GM12878 (cell line): ENCODE measurements at regions not wholly inside any gene's neighbourhood (a gene's known extent, or its start where the extent isn't known, plus 50 kb on each side); places are given as distances from the start of the nearest gene placed in this dataset.

Experiments used
- ATAC-seq: fragments of 200-7000 bp; cut with Tn5 transposase; 3 replicates; pipeline ENCODE4 v1.9.1; 2020; ENCODE audit warnings: mild to moderate bottlenecking, moderate library complexity
- BruUV-seq: library from RNA; stranded (reverse); fragments of 400-500 nt; replicated peaks from 2 replicates; lab custom pipeline; 2021; lab: Mats Ljungman, UMichigan
- CTCF ChIA-PET: fragments of 300-600 bp; sonication (Branson Sonifier 250); formaldehyde crosslinking; extraction: SDS; loops from one replicate; lab custom pipeline; 2021; ENCODE audit warnings: inconsistent platforms; lab: Yijun Ruan, JAX
- POLR2A ChIA-PET: fragments of 350-600 bp; formaldehyde crosslinking; extraction: SDS; loops from one replicate; lab custom pipeline; 2021; ENCODE audit warnings: inconsistent platforms; lab: Charles Lee
- RAD21 ChIA-PET: fragments of 300-600 bp; sonication (Branson Sonifier 250); formaldehyde crosslinking; loops from one replicate; lab custom pipeline; 2023; ENCODE audit warnings: antibody characterized with exemption; ENCODE audit not compliant: unreplicated experiment; lab: Charles Lee
- SMC1A ChIA-PET: fragments of 300-600 bp; sonication (Branson Sonifier 250); formaldehyde crosslinking; loops from one replicate; lab custom pipeline; 2023; ENCODE audit not compliant: unreplicated experiment, uncharacterized antibody; lab: Charles Lee
- DNase-seq: peaks from one replicate; pipeline ENCODE4 v3.0.0-alpha.2; 2011; ENCODE audit warnings: low read depth, low spot score
- FAIRE-seq: peaks from 3 replicates; lab custom pipeline; 2011; peaks lifted over from hg19 to GRCh38; lab: Jason Lieb, UNC
- H2AFZ ChIP-seq: 2 replicates; pipeline ENCODE4 v1.6.0; 2011; ENCODE audit warnings: low read depth, low read length, control low read depth; ENCODE audit not compliant: control insufficient read depth
- H3K27ac ChIP-seq: 2 replicates; pipeline ENCODE4 v1.5.1; 2011; ENCODE audit warnings: control low read depth; ENCODE audit not compliant: control insufficient read depth, insufficient read depth
- H3K27me3 ChIP-seq, 2 experiments: replicated peaks in 1 of 2; 2 replicates each; pipeline versions ENCODE4 v1.6.0 to v1.6.1; 2011; ENCODE audit warnings: low read length in 1 of 2; ENCODE audit not compliant: control insufficient read depth in 2 of 2, insufficient read depth in 2 of 2
- H3K36me3 ChIP-seq, 2 experiments: 2 replicates each; pipeline ENCODE4 v1.5.1; 2011; ENCODE audit warnings: low read length in 1 of 2; ENCODE audit not compliant: control insufficient read depth in 2 of 2, insufficient read depth in 2 of 2
- H3K4me1 ChIP-seq: 2 replicates; pipeline ENCODE4 v1.6.1; 2011; ENCODE audit warnings: mild to moderate bottlenecking, low read length, moderate library complexity, mixed read lengths; ENCODE audit not compliant: control insufficient read depth, insufficient read depth
- H3K4me2 ChIP-seq: 2 replicates; pipeline ENCODE4 v1.6.0; 2011; ENCODE audit warnings: control low read depth; ENCODE audit not compliant: control insufficient read depth, insufficient read depth
- H3K4me3 ChIP-seq: fragments of 200-600 bp; sonication (generic); 2 replicates; pipeline ENCODE4 v1.5.1; 2016
- H3K79me2 ChIP-seq: 2 replicates; pipeline ENCODE4 v1.6.0; 2011; ENCODE audit warnings: low read length; ENCODE audit not compliant: control insufficient read depth, insufficient read depth
- H3K9ac ChIP-seq: 2 replicates; pipeline ENCODE4 v1.8.0; 2011; ENCODE audit warnings: low read length, control low read depth, mixed read lengths; ENCODE audit not compliant: control insufficient read depth, insufficient read depth
- H3K9me3 ChIP-seq: replicated peaks from 3 replicates; pipeline ENCODE4 v1.5.1; 2011; ENCODE audit warnings: mild to moderate bottlenecking, low read length; ENCODE audit not compliant: control insufficient read depth, insufficient read depth
- H4K20me1 ChIP-seq: 2 replicates; pipeline ENCODE4 v1.6.0; 2011; ENCODE audit not compliant: control insufficient read depth, insufficient read depth
- ASH2L ChIP-seq: fragments of 300-600, 200-600 bp; sonication (generic); IDR thresholded peaks from 2 replicates; pipeline ENCODE4 v1.6.1; 2017; ENCODE audit warnings: low read depth, mild to moderate bottlenecking, borderline replicate concordance
- BRCA1 ChIP-seq: IDR thresholded peaks from 2 replicates; pipeline ENCODE4 v1.6.1; 2011; ENCODE audit warnings: low read depth, low read length, improper control_type of control experiment
- CBX3 ChIP-seq: fragments of 200-600 bp; sonication (generic); IDR thresholded peaks from 2 replicates; pipeline ENCODE4 v1.6.1; 2016; ENCODE audit warnings: low read depth, borderline replicate concordance
- CEBPB ChIP-seq, 2 experiments: fragments of 150-350 bp in 1 of 2; IDR thresholded peaks; 2 replicates each; pipeline ENCODE4 v1.6.1; 2012 to 2014; ENCODE audit warnings: low read depth in 2 of 2, low read length in 2 of 2, borderline replicate concordance in 1 of 2, inconsistent platforms in 1 of 2
- CHD1 ChIP-seq: IDR thresholded peaks from 2 replicates; pipeline ENCODE4 v1.6.1; 2012; ENCODE audit warnings: low read depth, low read length, improper control_type of control experiment
- CHD2 ChIP-seq: IDR thresholded peaks from 2 replicates; pipeline ENCODE4 v1.6.1; 2011; ENCODE audit warnings: low read depth, low read length, improper control_type of control experiment, borderline replicate concordance
- MYB ChIP-seq: fragments of 150-350 bp; IDR thresholded peaks from 2 replicates; pipeline ENCODE4 v1.6.1; 2014; ENCODE audit warnings: mild to moderate bottlenecking, low read depth, low read length, borderline replicate concordance
- NR2C1 ChIP-seq: fragments of 450-650 bp; IDR thresholded peaks from 2 replicates; pipeline ENCODE4 v1.6.1; 2017; ENCODE audit warnings: antibody characterized with exemption, mild to moderate bottlenecking, moderate library complexity
- NR2F1 ChIP-seq: fragments of 450-650 bp; conservative IDR thresholded peaks from 2 replicates; pipeline ENCODE4 v1.6.1; 2017; ENCODE audit warnings: mild to moderate bottlenecking
- PAX8 ChIP-seq: fragments of 450-650 bp; IDR thresholded peaks from 2 replicates; pipeline ENCODE4 v1.6.1; 2017; ENCODE audit warnings: mild to moderate bottlenecking, moderate library complexity
- POLR2A ChIP-seq: IDR thresholded peaks from 2 replicates; pipeline ENCODE4 v1.6.1; 2011; ENCODE audit warnings: low read depth, mild to moderate bottlenecking, low read length
- RELA ChIP-seq: fragments of 450-650 bp; IDR thresholded peaks from 2 replicates; pipeline ENCODE4 v1.8.0; 2014; ENCODE audit warnings: borderline replicate concordance; ENCODE audit not compliant: partially characterized antibody
- SIX5 ChIP-seq: IDR thresholded peaks from 2 replicates; pipeline ENCODE4 v1.6.1; 2011; ENCODE audit warnings: mild to moderate bottlenecking, low read depth, low read length, moderate library complexity; ENCODE audit not compliant: severe bottlenecking
- SP1 ChIP-seq: IDR thresholded peaks from one replicate; pipeline ENCODE4 v1.6.1; 2011; ENCODE audit warnings: low read depth, low read length
- SREBF2 ChIP-seq: IDR thresholded peaks from 2 replicates; pipeline ENCODE4 v1.6.1; 2012; ENCODE audit warnings: mild to moderate bottlenecking, low read length
- STAT3 ChIP-seq: IDR thresholded peaks from 2 replicates; pipeline ENCODE4 v1.6.1; 2011; ENCODE audit warnings: low read depth, low read length, improper control_type of control experiment
- TCF12 ChIP-seq: IDR thresholded peaks from 2 replicates; pipeline ENCODE4 v1.6.1; 2011; ENCODE audit warnings: low read depth, mild to moderate bottlenecking, low read length
- ZBED1 ChIP-seq: IDR thresholded peaks from 2 replicates; pipeline ENCODE4 v1.6.1; 2016; ENCODE audit warnings: borderline replicate concordance
- ZZZ3 ChIP-seq: IDR thresholded peaks from 2 replicates; pipeline ENCODE4 v1.6.1; 2011; ENCODE audit warnings: low read depth; ENCODE audit not compliant: control insufficient read depth, insufficient read length
- WGBS: methylation state at CpG from one replicate; pipeline ENCODE4 v1.1.6; 2016; ENCODE audit warnings: low lambda C conversion rate; ENCODE audit not compliant: insufficient replicate concordance, insufficient coverage; ENCODE audit errors: missing lambda C conversion rate; 5-methylcytosine and 5-hydroxymethylcytosine counted together
- in situ Hi-C: fragments of 300-500 bp; cut with MboI; formaldehyde crosslinking; loops from 9 replicates; pipeline ENCODE4 v1.14.3; 2018; ENCODE audit warnings: mixed read lengths
- intact Hi-C: fragments of 100-400 bp; cut with micrococcal nuclease; formaldehyde crosslinking; loops from one replicate; pipeline ENCODE4 v1.14.2; 2022; ENCODE audit not compliant: unreplicated experiment

- Histone ChIP-seq H3K27ac (no peak overlapping the region), H3K9me3 (no peaks in the 10 kb centered on the region), H3K4me1 (no peaks in the 10 kb centered on the region), H3K27me3 (no peaks in the 10 kb centered on the region), H3K36me3 (no peaks in the 10 kb centered on the region), H3K79me2 (no peaks in the 10 kb centered on the region), H2AFZ (no peak overlapping the region), H4K20me1 (no peaks in the 10 kb centered on the region), H3K9ac (no peak overlapping the region), H3K4me2 (no peak overlapping the region), H3K4me3 (no peak overlapping the region)
- CTCF ChIA-PET: interaction anchor here (1.8 kb wide), 1 partner anchor 40 kb away, joined by 6 read pairs; no protein-coding TSS in a partner anchor
- RAD21 ChIA-PET: no interaction called here
- FAIRE-seq: no peak
- SMC1A ChIA-PET: interaction anchor here (1.0 kb wide), 1 partner anchor 252 kb away, joined by 4 read pairs; no protein-coding TSS in a partner anchor
- POLR2A ChIA-PET: no interaction called here
- no peak for ATAC-seq
- in situ Hi-C loops: no loop called here
- DNase-seq: no peak
- intact Hi-C loops: no loop called here
- TF ChIP-seq CHD2: no peak
- TF ChIP-seq PAX8: no peak
- no peak for TF ChIP-seq NR2F1
- no peak for TF ChIP-seq TCF12
- TF ChIP-seq BRCA1: no peak
- no peak for TF ChIP-seq ZZZ3
- no peak for TF ChIP-seq ASH2L
- TF ChIP-seq CBX3: no peak
- TF ChIP-seq SP1: no peak
- TF ChIP-seq SREBF2: no peak
- 24% methylated on average over 3 of the region's 3 CpGs for WGBS
- no TSS peak for BruUV-seq
Measured at GRCh38 chr3:30081904-30082303, 524.5 kb upstream of the TGFBR2 start.

- no peak for DNase-seq
- Histone ChIP-seq H3K9me3 (no peaks in the 10 kb centered on the region), H3K27ac (no peak overlapping the region), H3K79me2 (no peaks in the 10 kb centered on the region), H3K4me1 (no peaks in the 10 kb centered on the region), H2AFZ (no peak overlapping the region), H3K9ac (no peak overlapping the region), H3K27me3 (no peaks in the 10 kb centered on the region), H3K4me3 (no peak overlapping the region), H4K20me1 (no peaks in the 10 kb centered on the region), H3K4me2 (no peak overlapping the region), H3K36me3 (no peaks in the 10 kb centered on the region)
- ChIA-PET POLR2A (no interaction called here), CTCF (interaction anchor here (1.8 kb wide), 1 partner anchor 40 kb away, joined by 6 read pairs; no protein-coding TSS in a partner anchor), SMC1A (interaction anchor here (0.6 to 1.0 kb wide), 2 partner anchors 253 to 994 kb away, joined by 3 to 4 read pairs; no protein-coding TSS in a partner anchor), RAD21 (no interaction called here)
- in situ Hi-C loops: no loop called here
- intact Hi-C loops: no loop called here
- BruUV-seq: no TSS peak
- no peak for ATAC-seq
- no peak for FAIRE-seq
- 45% methylated on average over 7 of the region's 7 CpGs for WGBS
- TF ChIP-seq RELA (no peak), SIX5 (no peak), PAX8 (no peak), STAT3 (no peak), POLR2A (no peak), ZBED1 (no peak), CHD1 (no peak), NR2C1 (no peak), CEBPB (IDR thresholded peaks at IDR 0.05; ENCODE audit: borderline replicate concordance in 1 of 2, low read depth in 2 of 2, low read length in 2 of 2) (no peak), MYB (no peak)
Measured at GRCh38 chr3:30082652-30083051, 523.7 kb upstream of the TGFBR2 start.
